NT2/D1 (cell line): ENCODE measurements at regions not wholly inside any gene's neighbourhood (a gene's known extent, or its start where the extent isn't known, plus 50 kb on each side); places are given as distances from the start of the nearest gene placed in this dataset.

Experiments used
- YY1 ChIP-seq: IDR thresholded peaks from 2 replicates; pipeline ENCODE4 v1.6.1; 2011; ENCODE audit not compliant: insufficient read length, insufficient read depth
- ZNF274 ChIP-seq: IDR thresholded peaks from 2 replicates; pipeline ENCODE4 v1.6.1; 2011; ENCODE audit warnings: mild to moderate bottlenecking, low read depth, low read length

GRCh38 chr9:93815677-93816076 lies 139.5 kb downstream of the BARX1 start:
- TF ChIP-seq ZNF274 (no peak), YY1 (no peak)
